ENCODE measurements at regions not wholly inside any gene's neighbourhood (a gene's known extent, or its start where the extent isn't known, plus 50 kb on each side); places are given as distances from the start of the nearest gene placed in this dataset.
"Not testable (repeated sequence)": the region's sequence is repeated elsewhere in the genome, so short reads cannot be mapped to it uniquely, and the experiment has no call there.

GRCh38 chr17:27956601-27957445 lies 63.7 kb upstream of the LYRM9 start:
- no peaks in the 10 kb centered on the region for H3K36me3 ChIP-seq (replicated peaks in 1 of 2; ENCODE audit: control insufficient read depth in 1 of 2, insufficient read depth in 2 of 2, low read length in 2 of 2)
- no peaks in the 10 kb centered on the region for H3K79me2 ChIP-seq (ENCODE audit: insufficient read depth, low read length)
- H3K27ac Mint-ChIP-seq, result no peak overlapping the region
- no peaks in the 10 kb centered on the region for H3K36me3 Mint-ChIP-seq
- no peaks in the 10 kb centered on the region for H3K4me1 Mint-ChIP-seq
- no peak overlapping the region for H3K4me3 Mint-ChIP-seq
- no peak for TF ChIP-seq CTCF (IDR thresholded peaks at IDR 0.05)
- no peaks in the 10 kb centered on the region for H3K9me3 ChIP-seq (replicated peaks in 1 of 2; ENCODE audit: control insufficient read depth in 1 of 2, insufficient read depth in 1 of 2, low read length in 2 of 2)
- intact Hi-C loops (cut with micrococcal nuclease), result no loop called here
- no peak overlapping the region for H3K4me3 ChIP-seq (replicated peaks in 1 of 3; ENCODE audit: low read depth in 2 of 3, low read length in 3 of 3)
- H4K20me1 ChIP-seq (ENCODE audit: insufficient read depth, low read length), result no peaks in the 10 kb centered on the region
- no peaks in the 10 kb centered on the region for H3K9me3 Mint-ChIP-seq
- H3K27me3 ChIP-seq (ENCODE audit: control insufficient read depth in 2 of 2, insufficient read depth in 2 of 2, low read length in 2 of 2), result no peaks in the 10 kb centered on the region
- peak overlapping the region; percentile 8 for H3K9ac ChIP-seq (ENCODE audit: insufficient read depth, low read length, poor library complexity, severe bottlenecking)
- no peaks in the 10 kb centered on the region for H3K4me1 ChIP-seq (ENCODE audit: control insufficient read depth in 1 of 2, insufficient read depth in 2 of 2, low read length in 2 of 2)
- no peak overlapping the region for H3K27ac ChIP-seq (ENCODE audit: low read depth in 1 of 2, low read length in 2 of 2)
- H2AFZ ChIP-seq (ENCODE audit: insufficient read depth, low read depth, low read length, poor library complexity, severe bottlenecking), result no peak overlapping the region
- peaks cover 0 to 5% (median 2%) of the 10 kb centered on the region in 3 donors for H3K27me3 Mint-ChIP-seq (ENCODE audit: low read depth in 3 of 3)
- no peak for DNase-seq
- WGBS (ENCODE audit: insufficient coverage), result 100% methylated on average over 7 of the region's 13 CpGs
- H3K4me2 ChIP-seq (replicated peaks; ENCODE audit: extremely low read depth, low read length, poor library complexity, severe bottlenecking), result no peak overlapping the region

GRCh38 chr17:27957446-27957793 lies 64.3 kb upstream of the LYRM9 start:
- H3K9me3 Mint-ChIP-seq; H3K4me2 ChIP-seq (replicated peaks; ENCODE audit: extremely low read depth, low read length, poor library complexity, severe bottlenecking); H3K36me3 ChIP-seq (replicated peaks in 1 of 2; ENCODE audit: control insufficient read depth in 1 of 2, insufficient read depth in 2 of 2, low read length in 2 of 2); H3K4me1 Mint-ChIP-seq; H4K20me1 ChIP-seq (ENCODE audit: insufficient read depth, low read length); H3K4me3 Mint-ChIP-seq; intact Hi-C loops (cut with micrococcal nuclease); H3K27me3 Mint-ChIP-seq (ENCODE audit: low read depth in 3 of 3); H3K9ac ChIP-seq (ENCODE audit: insufficient read depth, low read length, poor library complexity, severe bottlenecking); H2AFZ ChIP-seq (ENCODE audit: insufficient read depth, low read depth, low read length, poor library complexity, severe bottlenecking); H3K9me3 ChIP-seq (replicated peaks in 1 of 2; ENCODE audit: control insufficient read depth in 1 of 2, insufficient read depth in 1 of 2, low read length in 2 of 2); H3K4me3 ChIP-seq (replicated peaks in 1 of 3; ENCODE audit: low read depth in 2 of 3, low read length in 3 of 3); H3K79me2 ChIP-seq (ENCODE audit: insufficient read depth, low read length); H3K27me3 ChIP-seq (ENCODE audit: control insufficient read depth in 2 of 2, insufficient read depth in 2 of 2, low read length in 2 of 2); H3K27ac Mint-ChIP-seq; H3K27ac ChIP-seq (ENCODE audit: low read depth in 1 of 2, low read length in 2 of 2); H3K4me1 ChIP-seq (ENCODE audit: control insufficient read depth in 1 of 2, insufficient read depth in 2 of 2, low read length in 2 of 2); H3K36me3 Mint-ChIP-seq; DNase-seq: not testable (repeated sequence)
- 83% methylated on average over 1 of the region's 4 CpGs for WGBS (ENCODE audit: insufficient coverage)

All from CD14-positive monocyte (primary cell).